Kidney glomerular epithelial cell (primary cell): ENCODE measurements at regions not wholly inside any gene's neighbourhood (a gene's known extent, or its start where the extent isn't known, plus 50 kb on each side); places are given as distances from the start of the nearest gene placed in this dataset.
"Not testable (repeated sequence)": the region's sequence is repeated elsewhere in the genome, so short reads cannot be mapped to it uniquely, and the experiment has no call there.

Experiments
- DNase-seq: peaks from one replicate; lab custom pipeline; 2025; lab: John Stamatoyannopoulos, UW

DNA sequence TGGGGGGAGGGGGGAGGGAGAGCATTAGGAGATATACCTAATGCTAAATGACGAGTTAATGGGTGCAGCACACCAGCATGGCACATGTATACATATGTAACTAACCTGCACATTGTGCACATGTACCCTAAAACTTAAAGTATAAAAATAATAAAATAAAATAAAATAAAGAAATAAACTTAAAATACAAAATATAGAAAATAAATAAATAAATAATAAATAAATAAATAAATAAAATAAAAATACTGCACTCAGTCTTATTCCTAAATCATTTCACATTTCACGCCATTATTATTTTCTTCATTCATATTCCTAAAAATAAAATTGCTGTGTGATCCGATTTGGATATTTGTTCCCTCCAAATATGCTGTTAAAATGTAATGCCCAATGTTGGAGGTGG is 156.5 kb upstream of the CCNG1 start:
- DNase-seq: not testable (repeated sequence)

GRCh38 chr5:163281512-163281911 is 155.9 kb upstream of the CCNG1 start:
- DNase-seq: no peak

DNA sequence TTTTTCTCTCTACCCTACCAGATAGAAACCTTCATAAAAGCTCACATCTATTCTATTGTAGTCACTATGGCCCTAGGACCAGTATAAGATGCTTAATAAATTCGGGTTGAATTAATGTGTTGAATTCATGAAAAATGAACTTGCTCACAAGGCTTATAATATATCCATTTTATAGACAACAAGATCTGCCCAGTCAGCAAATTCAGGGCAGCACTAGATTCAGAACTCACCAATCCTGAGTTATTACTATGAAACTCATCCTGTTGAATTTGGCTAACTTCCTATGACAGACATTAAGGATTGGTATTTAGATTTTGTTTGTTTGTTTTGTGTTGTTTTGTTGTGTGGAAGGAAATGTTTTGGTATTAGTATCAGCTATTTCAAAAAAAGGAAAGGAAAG is 143.6 kb upstream of the CCNG1 start:
- DNase-seq: no peak

- no peak for DNase-seq
These were observed 133.7 kb upstream of the CCNG1 start for GRCh38 chr5:163303718-163304117.

GRCh38 chr5:163305655-163306054 is 131.7 kb upstream of the CCNG1 start:
- DNase-seq: no peak

DNA sequence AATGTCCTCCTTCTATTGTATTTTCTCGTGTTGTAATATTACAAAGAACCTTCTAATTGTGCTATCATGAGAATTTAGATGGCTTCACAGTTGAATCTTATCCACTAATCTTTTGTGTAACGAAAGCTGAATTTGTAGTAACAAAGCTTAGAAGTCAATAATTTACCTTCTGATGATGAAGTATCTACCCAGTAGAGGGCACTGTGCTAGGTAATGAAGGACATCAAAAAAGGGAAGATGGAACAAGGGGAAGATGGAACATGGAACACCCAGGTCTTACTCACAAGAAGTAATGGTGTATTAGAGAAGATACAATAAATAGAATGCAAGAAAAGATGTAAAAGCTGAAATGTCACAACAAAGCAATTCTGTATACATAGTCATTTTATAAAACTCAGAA is 131.0 kb upstream of the CCNG1 start:
- peak; percentile 22 for DNase-seq

DNA sequence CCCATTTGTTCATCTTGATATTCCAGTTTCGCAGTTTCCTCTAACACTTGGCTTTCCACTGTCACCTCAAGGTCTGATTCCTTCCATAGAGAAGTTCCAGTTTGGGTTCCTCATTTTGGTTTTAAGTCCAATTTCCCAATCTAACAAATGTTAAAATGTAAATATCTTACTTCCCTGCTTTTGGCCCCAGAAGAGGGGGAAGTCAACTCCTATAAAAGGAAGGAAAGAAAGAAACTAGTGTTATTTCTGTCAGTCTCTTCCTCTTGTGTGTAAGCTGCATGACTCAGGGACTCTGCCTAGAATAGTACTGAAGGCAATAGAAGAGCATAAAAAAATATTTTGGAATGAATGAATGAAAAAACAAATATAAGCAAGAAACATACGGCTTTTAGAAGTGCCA is 127.5 kb upstream of the CCNG1 start:
- no peak for DNase-seq

DNA sequence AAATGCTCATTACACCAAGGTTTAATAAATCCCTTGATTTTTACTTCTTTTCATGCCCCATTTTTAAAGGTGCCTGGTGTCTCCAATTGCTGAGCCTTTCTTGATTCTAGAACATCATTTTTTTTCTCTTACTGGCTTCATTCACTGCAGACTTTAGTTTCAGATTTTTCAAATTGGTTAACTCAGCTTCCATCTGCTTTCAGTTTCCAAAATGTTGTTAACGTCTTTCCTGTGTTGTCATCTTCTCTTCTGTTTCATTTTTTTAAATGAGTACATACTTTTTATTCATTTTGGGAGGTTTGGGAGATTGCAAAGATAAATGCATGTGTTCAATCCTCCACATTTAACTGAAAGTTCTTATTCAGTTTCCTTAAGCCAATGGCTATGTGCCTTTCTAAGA is 126.4 kb upstream of the CCNG1 start:
- DNase-seq: no peak

- DNase-seq: no peak
These were observed 124.8 kb upstream of the CCNG1 start for GRCh38 chr5:163312598-163312997.

- DNase-seq: not testable (repeated sequence)
These were observed 124.3 kb upstream of the CCNG1 start for GRCh38 chr5:163313049-163313448.

DNA sequence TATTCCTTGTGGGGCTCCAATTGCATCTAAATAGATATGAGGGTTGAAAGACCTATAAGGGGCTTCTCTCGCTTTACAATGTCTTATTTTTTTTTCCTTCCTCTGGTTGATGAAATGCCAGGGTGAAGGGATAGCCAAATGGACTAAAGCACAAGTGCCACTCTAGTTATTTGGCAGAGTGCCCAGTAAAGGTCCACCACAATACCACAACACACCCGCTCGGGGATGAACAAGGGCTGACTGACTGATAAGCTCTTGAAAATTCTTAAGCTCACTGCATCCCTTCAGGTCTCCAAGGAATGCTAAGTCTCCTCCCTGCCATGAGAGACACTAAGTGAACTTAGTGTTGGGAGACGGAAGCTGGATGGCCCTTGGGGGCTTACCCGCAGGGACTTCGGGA is 121.0 kb upstream of the CCNG1 start:
- DNase-seq: not testable (repeated sequence)

- DNase-seq: no peak
These were observed 118.7 kb upstream of the CCNG1 start for GRCh38 chr5:163318707-163319106.

- DNase-seq: no peak
These were observed 115.9 kb upstream of the CCNG1 start for GRCh38 chr5:163321511-163321910.

DNA sequence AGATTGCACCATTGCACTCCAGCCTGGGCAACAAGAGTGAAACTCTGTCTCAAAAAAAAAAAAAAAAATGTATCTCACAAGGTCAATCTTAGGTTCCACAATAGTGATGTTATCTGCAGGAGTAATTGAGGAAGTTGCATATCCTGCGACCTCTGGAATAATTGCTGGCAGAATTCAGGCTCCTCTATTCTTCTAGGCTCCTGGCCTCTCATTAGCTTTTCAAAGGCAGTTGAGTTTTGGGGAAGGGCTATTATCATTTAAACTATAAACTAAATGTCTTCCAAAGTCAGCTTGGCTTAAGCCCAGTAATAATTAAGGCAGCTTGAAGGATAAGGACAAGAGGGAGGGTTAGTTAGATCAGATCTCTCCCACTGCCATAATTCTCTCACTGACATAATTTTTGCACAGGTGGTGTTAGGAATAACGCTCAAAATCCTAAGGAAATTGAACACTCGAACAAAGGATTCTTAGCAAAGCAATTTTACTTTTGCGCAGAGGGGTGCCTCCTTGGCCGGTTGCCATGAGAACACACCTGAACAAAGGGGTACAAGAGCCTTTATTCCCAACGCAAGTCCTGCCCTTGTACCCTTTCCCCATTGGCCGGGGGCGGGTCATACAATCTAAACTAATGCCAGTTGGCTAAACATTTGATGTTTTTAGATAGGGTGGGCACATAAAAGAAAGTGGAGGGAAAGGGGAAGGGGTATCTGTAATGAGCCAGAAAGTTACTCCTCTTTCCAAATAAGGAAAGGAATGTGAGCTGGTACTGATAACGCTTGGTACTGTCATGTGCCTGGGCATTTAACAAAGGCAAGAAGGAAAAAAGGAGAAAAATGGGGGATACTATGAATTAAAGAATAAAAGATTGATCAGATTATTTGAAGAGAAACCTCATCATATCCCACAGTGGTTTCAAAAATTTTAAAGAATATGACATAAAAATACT is 106.4 kb upstream of the CCNG1 start:
- no peak for DNase-seq

- not testable (repeated sequence) for DNase-seq
These were observed 101.3 kb upstream of the CCNG1 start for GRCh38 chr5:163336074-163336473.

DNA sequence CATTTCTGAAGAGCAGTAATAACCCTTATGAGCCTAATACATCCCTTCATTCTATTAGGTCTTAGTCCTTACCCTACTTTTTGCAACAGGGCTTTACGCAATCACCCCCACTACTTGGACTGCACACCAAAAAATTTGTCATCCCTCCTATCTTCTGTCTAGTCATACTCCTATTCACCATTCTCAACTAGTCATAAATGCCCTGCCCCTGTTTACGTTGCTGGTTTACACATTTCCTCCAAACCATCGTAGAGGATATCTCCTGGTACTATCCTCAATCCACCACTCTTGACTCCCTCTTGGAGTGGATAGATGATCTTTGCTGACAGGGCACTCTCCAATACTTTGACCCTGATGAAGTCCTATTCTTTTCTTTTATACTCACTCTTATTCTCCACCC is 98.2 kb upstream of the CCNG1 start:
- no peak for DNase-seq

DNA sequence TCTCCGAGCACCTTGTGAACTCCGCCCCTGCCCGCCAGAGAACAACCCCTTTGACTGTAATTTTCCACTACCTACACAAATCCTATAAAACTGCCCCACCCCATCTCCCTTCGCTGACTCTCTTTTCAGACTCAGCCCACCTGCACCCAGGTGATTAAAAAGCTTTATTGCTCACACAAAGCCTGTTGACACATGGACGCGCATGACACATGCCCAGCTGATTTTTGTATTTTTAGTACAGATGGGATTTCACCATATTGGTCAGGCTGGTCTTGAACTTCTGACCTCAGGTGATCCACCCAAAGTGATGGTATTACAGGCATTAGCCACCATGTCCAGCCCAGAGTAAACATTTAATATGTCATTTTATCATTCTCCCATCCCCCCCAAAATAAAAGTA is 97.0 kb upstream of the CCNG1 start:
- DNase-seq: not testable (repeated sequence)

DNA sequence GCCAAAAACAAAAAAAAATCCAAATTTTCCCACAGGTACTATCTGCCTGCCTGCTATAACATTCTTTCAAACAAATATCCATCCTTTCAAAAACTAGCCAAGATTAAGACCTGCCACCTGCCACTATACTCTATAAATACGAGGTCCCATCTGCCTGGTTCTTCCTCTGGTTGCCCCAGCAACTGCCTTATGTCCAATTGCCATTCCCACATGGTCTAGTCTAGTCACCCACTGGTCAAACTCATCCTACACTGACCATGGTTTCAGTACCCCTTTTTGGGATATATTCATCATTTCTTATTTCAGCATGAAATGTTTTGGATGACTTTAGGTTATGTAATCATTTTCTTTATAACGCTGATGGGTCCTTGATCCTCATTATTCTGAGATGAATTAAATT is 95.1 kb upstream of the CCNG1 start:
- DNase-seq: no peak

GRCh38 chr5:163345216-163345615 is 92.2 kb upstream of the CCNG1 start:
- no peak for DNase-seq

DNA sequence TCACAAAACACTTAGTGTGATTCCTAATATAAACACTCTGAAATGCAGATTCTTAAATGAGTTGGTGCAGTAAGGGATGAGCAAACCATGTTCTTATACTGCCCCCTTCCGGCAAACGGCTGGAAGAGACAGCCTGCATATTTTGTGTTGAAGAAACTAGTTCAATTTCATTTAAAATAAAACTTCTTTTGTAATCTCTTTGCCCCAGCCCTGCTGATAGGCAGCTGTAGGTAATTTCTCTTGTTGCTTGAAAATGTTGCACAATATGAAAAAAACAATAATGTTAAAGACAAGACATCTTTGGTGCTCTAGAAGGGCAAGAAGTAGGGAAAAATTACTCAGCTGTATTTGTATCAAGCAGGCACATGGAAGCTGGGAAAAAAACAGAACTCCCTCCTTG is 89.7 kb upstream of the CCNG1 start:
- DNase-seq: peak; percentile 38

DNA sequence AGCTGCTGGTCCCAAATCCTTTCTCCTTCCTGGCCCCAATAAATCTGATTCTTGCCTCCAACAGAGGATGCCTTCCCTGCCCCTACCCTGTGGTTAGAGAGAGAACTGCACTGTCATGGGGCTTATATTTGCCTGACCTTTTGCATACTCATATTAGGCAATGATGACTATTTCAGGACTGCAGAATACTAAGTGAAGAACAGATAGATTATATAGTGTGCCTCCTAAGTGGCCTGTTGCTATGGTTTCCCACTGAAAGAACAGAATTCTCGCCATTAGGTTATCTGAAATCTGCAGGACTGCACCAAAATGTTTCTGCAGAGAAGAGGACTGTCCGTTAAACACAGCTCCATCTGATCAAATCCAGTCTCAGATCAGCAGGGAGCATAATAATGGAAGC is 87.3 kb upstream of the CCNG1 start:
- DNase-seq: no peak

DNA sequence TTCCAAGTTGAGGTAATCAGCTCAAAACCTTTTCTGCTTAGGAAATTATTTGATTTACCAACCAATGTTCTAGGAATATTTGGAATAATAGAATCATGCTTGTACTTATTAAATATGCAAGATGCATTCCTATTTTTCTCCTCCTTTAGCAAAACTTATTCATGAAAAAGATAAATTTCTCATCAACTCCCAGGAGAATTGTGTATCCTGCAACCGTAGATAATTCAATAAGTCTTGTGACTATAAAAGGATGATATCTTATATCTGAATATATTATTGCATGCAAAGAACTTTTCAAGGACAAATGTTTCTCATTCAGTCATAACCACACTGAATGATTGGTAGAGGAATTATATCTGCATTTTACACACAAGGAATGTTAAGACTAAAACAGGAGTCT is 84.9 kb upstream of the CCNG1 start:
- DNase-seq: no peak

DNA sequence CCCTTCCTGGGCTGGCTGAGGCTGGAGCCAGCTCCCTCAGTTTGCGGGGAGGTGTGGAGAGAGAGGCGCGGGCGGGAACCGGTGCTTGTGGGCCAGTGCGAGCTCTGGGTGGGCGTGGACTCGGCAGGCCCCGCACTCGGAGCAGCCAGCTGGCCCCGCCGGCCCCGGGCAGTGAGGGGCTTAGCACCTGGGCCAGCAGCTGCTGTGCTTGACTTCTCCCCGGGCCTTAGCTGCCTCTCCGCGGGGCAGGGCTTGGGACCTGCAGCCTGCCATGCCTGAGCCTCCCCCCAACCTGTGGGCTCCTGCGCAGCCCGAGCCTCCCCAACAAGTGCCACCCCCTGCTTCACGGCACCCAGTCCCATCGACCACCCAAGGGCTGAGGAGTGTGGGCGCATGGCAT is 81.6 kb upstream of the CCNG1 start:
- DNase-seq: not testable (repeated sequence)

DNA sequence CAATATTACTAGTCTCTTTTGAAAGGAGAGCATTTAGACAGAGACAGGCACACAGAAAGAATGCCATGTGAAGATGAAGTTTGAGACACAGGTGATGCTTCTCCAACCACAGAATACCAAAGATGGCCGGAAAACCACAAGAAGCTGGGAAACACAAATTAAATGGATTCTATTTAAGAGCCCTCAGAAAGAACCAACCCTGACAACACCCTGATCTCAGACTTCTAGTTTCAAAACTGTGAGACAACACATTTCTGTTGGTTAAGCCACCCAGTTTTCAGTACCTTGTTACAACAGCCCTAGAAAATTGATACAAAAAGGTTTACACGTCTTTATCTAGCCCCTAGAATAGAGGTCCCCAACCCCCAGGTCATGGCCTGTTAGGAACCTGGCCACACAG is 79.8 kb upstream of the CCNG1 start:
- DNase-seq: no peak
